Cardiac septum (tissue), 1 donor: ENCODE measurements at regions not wholly inside any gene's neighbourhood (a gene's known extent, or its start where the extent isn't known, plus 50 kb on each side); places are given as distances from the start of the nearest gene placed in this dataset.
"Not testable (repeated sequence)": the region's sequence is repeated elsewhere in the genome, so short reads cannot be mapped to it uniquely, and the experiment has no call there.

ENCODE experiments used
- DNase-seq: peaks from one replicate; pipeline ENCODE4 v3.0.0-alpha.2; 2020; ENCODE audit warnings: low spot score
- intact Hi-C: fragments of 100-400 bp; cut with DNase I; formaldehyde crosslinking; loops from one replicate; pipeline ENCODE4 v1.14.0; 2022
- donor health status: DM: no; HTN: no; CAD: no.

DNA sequence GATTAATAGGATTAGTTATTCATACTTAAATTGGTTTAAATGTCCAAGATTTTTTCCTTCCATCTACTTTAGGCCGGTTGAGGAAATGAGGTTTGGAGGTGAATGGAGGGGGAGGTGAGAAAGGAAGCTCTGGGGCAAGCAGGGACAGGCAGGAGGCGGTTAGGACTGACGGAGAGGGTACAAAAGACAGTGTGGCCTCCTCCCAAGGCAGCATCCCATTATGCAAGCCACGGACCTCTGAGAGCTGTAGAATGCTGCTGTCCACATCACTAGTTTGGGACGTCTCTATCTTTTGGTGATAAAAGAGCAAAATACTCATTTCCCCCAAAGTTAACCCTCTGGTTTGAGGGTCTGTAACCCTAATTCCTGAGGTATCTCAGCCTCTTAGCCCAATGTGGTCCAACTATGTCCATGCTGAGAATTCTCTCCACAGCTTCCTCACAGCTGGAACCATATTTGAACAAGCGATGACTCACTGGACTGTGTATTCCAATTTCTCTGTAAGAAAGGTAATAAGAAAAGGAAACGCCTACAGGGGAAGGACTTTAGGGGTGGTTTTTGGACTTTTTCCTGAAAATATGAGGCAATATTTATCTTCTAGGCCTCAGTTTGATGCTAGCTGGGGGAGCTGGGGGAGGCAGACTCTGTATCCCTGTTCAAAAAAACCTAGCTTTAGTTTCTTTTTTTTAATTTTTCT, 172.2 kb downstream of the TFAP2B start:
- intact Hi-C loops, result no loop called here
- no peak for DNase-seq

DNA sequence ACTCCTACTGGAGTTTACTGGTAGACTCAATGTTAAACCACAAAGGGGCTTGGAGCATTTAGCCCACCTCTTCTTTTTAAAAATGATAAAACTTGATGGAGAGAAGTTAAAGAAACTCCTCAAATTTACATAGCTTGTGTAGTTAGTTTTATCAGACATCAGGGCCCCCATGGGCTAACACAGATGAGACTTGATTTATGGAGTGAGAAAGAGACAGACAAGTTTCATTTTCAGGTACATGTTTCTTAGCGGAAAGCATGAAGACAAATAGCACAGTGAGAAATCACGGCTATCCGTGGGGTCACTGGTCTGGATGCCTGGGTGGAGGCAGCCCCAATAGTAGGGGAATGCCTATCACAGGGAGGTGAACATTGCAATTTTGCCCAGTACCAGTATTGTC, 173.6 kb downstream of the TFAP2B start:
- no peak for DNase-seq
- intact Hi-C loops, result no loop called here

DNA sequence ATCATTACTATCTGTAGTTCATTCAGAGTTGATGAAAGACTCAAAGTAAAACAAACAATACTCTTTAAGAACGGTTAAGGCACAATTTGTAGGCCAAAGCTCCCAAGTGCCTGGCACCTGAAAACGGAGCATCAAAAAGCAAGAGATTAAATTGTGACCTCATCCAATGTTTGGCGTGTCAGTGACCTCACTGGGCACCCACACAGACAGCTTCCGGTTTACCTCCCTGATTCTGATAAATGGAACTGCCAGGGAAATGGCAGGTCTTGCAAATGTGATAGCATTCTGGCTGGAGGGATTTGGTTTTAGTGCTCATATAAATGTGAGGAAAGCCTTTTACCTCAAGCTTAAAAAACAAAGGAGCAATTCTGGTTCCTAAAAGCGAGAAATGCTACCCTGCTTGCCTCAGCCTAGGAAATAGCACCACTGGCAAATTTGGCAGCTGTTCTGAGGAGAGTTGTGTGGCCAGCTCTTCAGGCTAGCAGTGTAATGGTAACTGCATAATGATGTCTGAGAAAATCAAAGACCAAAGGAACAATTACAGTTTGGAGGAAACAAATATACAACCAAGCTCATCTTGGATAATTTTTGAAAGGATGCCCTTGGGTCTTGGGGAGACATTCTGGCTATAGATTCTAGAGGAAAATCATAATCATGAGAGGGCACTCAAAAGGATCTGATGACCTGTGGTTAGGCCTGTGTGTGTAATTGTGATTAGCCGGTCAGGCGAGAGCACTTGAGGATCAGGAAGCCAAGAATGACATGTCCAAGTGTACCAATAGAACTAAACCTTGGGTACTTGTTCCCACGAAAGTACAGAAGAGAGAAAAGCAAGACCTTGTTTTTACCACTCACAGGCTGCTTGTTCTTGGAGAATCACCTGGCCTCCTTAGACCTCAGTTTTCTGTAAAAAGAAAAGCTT, 174.3 kb downstream of the TFAP2B start:
- DNase-seq, result no peak
- intact Hi-C loops, result no loop called here

DNA sequence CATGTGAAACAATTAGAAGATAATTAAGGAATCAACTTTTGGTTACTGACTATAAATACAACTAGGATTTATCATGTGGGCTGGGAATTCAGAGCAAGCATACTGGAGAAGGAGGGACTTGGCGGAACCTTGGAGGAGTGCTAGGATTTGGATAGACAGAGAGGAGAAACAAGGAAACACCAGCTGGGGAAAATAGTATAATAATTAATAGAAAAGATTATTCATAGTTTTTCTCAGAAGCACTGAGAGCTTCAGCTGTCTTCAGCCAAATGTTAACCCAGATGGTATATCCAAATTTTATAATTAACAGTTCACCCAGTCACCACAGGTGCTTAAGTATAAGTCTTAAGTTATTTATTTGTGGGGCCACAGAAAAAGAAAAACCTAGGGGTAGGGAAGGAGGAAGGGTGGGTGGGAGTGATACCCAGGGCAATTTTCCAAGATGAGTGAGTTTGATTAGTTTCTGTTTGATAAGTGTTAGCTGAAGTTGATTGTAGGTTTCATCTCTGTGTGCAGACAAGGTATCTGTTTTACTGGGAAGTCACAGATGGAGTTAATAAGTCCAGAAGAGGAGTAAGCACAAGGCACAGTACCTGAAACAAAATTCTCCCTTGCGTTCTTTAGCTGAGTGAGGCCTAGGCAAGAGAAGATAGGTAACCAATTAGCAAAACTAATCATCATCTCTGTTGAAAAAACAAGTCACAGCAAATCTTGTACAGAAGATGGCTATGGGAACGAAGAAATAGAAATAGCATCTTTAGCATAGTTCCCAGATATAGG, 175.5 kb downstream of the TFAP2B start:
- DNase-seq, result no peak
- intact Hi-C loops, result no loop called here

DNA sequence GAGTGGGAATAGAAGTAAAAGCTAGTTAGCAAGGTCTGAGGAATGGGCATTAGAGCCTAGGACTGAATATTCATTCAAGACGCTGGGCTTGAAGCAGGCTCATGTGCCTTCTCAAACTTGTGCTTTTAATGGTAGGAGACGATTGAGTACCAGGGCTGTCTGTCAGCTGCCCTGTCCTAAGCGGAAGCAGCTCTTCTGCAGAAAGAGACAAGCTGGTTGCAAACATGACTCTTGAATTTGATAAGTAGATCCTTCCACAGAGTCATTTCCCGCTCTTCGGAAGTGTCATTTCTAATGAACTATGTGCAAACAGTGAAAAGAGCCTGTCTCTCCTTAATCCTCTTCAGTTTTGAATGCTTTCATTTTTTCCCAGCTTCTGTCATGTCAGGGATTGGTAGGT, 176.4 kb downstream of the TFAP2B start:
- DNase-seq, result no peak
- intact Hi-C loops, result no loop called here

DNA sequence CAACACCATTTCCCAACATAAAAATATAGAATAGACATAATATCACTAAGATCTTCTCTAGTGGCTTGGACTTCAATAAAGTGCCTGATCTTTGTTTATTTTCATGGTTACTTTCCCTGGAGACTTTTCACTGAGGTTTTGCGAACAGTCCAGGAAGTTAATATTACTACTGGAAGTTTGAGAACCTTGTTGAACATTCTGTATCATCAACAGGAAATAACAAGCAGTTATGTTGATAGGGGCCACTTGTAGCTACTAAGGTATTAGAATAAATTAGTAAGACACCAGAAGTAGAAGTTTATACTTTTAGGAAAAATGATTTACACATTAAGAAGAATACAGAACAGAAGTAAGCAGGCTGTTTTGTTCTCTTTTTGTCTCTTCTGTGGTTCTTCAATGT, 180.2 kb downstream of the TFAP2B start:
- intact Hi-C loops, result no loop called here
- DNase-seq, result no peak

DNA sequence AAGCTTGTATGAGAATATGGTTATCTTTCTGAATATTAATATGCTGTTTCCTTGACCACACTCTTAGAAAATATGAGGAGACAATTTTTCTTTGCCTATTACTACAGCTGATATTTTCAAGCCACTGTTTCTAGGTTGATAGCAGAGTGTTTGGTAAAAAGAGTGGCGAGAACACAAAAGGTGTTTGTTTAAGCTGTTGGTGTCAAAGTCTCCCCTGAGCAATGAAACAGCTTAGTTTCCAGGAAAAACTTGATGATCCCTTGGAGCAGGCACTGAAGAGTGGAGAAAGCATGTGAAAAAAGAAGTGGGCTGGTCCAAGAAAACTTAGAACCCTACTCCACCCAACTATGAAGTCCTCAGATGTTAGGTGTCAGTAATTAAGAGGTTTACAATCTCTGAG, 182.7 kb downstream of the TFAP2B start:
- intact Hi-C loops, result no loop called here
- no peak for DNase-seq

DNA sequence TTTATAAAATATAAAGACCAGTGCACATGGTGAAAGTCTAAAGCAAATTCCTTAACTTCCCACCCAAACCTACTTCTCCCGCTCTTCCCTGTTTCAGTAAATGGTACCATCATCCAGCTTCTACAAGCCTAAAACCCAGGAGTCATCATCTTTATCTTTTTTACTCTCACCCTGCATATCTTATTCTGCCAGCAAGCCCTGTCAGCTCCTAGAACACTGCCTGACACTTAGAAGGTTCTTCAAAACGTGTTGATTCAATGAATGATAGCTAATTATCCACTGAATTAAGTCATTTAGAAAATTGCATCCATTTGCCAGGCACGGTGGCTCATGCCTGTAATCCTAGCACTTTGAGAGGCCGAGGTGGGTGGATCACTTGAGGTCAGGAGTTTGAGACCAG, 185.7 kb downstream of the TFAP2B start:
- intact Hi-C loops, result no loop called here
- no peak for DNase-seq

DNA sequence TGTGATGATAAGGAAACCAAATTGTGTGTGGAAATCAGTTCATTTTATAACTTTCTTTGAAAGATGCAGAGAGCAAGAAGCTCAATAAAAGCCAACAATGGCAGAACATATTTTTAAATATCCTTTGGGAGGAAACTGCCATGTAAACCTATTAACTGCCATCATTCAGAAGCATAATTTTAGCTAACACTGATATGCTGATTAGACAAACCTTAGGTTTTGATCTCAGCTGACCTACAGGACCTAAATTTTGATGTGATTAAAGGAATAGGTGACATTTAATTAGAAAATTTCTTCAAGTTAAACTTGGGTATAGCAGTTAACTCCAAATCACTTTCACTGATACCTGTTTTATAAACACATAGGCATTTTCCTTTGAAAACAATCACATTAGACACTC, 187.1 kb downstream of the TFAP2B start:
- no peak for DNase-seq
- intact Hi-C loops, result no loop called here

DNA sequence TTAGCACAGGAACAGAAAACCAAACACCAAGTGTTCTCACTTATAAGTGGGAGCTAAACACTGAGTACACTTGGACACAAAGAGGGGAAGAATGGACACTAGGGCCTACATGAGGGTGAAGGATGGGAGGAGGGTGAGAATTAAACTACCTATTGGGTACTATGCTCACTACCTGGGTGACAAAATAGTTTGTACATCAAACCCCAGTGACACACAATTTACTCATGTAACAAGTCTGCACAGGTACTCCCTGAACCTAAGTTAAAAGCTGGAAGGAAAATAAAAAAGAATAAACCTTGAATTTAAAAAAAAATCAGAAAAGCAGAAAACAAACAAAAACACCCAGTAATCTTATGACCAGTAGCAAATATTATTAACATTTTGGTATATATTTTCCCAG, 188.6 kb downstream of the TFAP2B start:
- intact Hi-C loops, result no loop called here
- no peak for DNase-seq

DNA sequence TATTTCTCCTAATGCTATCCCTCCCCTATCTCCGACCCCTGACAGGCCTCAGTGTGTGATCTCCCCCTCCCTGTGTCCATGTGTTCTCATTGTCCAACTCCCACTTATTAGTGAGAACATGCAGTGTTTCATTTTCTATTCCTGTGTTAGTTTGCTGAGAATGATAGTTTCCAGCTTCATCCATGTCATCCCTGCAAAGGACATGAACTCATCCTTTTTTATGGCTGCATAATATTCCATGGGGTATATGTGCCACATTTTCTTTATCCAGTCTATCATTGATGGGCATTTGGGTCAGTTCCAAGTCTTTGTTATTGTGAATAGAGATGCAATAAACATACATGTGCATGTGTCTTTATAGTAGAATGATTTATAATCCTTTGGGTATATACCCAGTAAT, 190.0 kb downstream of the TFAP2B start:
- intact Hi-C loops, DNase-seq: not testable (repeated sequence)

DNA sequence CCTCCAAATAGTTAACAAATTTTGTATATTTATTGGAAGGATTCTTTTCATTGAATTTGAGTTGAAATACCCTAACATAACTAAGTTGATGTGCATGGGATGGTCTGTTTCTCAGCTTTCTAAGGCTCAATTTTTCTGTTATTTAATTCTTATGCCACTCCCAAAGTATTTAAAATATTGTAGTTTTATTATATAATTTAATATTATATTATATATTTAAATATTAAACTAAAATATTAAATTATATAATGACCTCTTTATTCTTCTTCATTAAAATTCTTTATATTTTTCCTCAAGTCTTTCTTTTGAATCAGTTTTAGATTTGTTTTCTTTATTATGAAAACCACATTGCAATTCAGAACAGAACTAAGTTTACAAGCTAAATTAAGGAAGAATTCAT, 194.7 kb downstream of the TFAP2B start:
- no peak for DNase-seq
- intact Hi-C loops, result no loop called here

DNA sequence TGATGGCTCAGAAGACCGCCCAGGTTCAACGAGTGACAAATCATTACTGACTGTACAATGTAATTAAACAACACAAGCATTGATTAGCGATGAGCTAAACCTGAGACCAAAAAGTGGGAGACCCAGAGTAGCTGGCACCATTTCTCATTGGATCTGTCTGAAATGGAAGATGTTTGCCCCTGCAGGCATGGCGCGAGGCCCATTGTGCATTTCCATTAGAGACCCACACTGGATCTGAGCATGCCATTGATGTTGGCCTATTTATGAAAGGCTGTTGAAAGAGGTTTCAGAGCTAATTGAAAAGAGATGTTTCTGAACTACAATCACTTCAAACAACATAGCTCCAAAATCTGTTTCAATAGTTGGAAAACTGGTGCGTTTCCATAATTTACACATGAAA, 196.7 kb downstream of the TFAP2B start:
- DNase-seq, result no peak
- intact Hi-C loops, result no loop called here

DNA sequence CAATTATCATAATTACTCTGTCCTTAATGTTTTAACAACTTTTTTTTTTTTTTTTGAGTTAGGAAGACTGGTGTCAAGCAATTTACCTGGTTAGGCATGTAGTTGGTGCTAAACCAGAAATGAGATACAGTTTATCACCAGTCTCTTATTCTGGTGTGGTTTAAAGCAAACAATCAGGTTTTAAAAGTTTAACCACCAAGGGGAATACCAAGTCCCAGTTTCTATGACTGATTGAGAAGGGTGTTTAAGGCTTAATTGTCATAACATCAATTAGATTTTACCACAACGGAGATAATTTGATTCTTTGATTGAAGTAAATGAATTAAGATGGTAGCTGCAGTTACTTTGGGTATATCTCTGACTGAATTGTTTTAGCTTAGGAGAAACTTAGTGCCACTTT, 197.8 kb downstream of the TFAP2B start:
- intact Hi-C loops, result no loop called here
- DNase-seq, result no peak

DNA sequence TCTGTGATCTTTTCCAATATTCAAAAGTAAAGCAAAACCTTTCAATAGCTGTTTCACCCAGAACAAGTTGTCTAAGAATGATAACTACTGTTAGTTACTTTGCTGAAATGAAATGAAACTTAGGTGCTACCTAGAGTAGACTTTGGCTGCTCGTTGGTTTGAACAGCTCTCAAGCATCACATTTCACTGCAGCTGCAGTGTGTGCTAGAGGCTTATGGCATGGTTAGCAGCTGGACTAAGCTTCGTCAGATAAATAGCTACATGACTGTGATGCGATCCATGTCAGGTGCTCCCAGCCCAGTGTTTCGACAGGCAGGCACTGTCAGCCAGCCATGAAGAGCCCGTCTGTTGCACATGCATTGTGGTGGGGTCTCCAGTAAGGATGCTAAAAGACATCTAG, 201.1 kb downstream of the TFAP2B start:
- DNase-seq, result no peak
- intact Hi-C loops, result no loop called here

DNA sequence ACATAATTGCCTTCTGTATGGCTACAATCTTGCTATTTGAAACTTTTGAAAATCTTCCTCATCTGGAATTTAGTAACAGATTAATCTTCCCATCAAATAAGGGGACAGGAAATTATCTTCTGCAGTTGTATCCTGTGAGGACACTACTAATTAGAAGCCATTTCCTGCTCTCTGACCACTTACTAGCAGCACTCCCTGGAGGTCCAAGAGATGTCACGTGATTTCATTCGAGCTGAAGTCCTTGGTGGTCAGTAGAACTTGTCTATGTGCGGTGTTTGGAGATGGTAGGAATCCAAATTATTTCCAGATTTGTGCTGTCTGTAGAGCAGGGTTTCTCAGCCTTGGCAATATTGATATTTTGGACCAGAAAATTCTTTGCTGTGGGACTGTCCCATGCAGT, 202.5 kb downstream of the TFAP2B start:
- no peak for DNase-seq
- intact Hi-C loops, result no loop called here

DNA sequence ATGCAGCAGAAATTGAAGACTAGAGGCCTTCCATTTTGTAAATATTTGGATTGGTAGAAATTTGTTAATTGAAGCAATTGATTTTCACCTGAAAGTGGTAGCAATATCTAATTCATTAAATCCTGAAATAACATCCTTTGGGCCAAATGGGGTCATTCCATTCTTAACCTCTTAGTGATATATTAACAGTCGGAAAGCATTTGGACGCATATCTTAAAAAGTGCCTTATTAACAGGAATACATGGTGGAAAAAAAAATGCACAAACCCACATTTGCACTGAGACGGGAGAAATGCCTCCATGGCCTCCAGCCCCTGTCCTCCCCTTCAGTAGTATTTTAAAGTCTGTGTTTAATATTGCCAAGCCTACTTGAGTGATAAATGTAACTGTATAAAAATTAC, 205.5 kb downstream of the TFAP2B start:
- intact Hi-C loops, result no loop called here

DNA sequence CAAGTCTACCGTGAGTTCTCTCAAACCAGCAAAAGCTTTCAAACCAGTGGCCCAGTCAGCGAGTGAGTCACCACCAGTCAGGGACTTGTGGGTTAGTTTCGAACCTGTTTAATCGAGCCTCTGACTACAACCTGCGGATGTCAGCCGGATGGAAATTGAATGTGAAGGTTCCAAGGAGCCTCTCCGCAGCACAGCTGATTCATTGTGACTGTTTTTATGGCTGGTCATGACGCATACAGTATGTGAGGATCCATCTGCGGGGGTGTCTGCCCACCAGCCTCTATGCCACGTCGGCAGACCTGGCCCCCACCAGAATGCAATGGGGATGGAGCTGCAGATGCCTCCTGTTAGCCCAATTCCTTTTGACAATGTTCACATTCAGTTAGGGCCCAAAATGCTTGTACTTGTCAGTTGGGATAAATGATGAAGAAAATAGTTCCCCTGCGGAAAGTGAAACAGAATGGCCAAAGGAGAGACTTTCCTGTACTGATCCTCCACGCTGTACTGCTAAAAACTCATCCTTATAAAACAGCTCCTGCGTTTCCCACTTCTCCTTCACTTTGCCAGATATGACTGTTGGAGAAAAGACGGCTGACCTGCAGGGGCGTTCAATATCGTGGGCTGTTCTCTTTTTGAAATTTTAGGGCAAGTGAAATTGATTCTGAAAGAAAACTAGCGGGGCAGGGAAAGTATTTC, 206.6 kb downstream of the TFAP2B start:
- no peak for DNase-seq
- intact Hi-C loops, result no loop called here

More for the DNA sequence above, 205.5 kb downstream of the TFAP2B start:
- DNase-seq, result no peak

DNA sequence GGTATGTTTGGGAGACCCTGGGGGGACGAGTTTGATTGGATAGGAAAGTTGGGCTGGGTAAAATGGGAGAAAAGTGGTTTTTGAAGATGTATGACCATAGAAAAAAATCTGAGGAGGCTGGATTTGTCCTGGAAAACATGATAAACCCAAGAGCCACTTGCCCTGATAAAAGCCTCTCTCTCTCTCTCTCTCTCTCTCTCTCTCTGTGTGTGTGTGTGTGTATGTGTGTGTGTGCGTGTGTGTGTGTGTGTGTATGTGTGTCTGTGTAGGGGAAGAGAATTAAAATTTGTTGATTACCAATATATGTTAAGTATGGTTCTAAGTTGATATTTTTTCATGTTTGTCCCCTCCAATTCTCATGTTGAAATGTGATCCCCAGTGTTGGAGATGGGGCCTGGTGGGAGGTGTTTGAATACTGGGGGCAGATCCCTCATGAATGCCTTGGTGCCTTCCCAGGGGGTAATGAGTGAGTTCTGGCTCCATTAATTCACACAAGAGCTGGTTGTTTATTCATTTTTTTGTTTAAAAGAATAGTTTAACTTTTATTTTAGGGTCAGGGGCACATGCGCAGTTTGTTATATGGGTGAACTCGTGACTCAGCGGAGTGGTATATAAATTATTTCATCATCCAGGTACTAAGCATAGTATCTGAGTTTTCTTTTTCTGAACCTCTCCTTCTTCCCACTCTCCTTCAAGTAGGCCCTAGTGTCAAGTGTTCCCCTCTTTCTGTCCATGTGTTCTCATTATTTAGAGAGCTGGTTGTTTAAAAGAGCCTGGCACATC, 208.8 kb downstream of the TFAP2B start:
- intact Hi-C loops, result no loop called here
- DNase-seq, result no peak
